Erythroblast (primary cell): ENCODE measurements at regions not wholly inside any gene's neighbourhood (a gene's known extent, or its start where the extent isn't known, plus 50 kb on each side); places are given as distances from the start of the nearest gene placed in this dataset.

Experiments used
- GATA1 ChIP-seq: IDR thresholded peaks from 2 replicates; pipeline ENCODE4 v1.6.1; 2011; ENCODE audit warnings: low read depth, mild to moderate bottlenecking, control low read depth, low read length, moderate library complexity
- POLR2A ChIP-seq: IDR thresholded peaks from 2 replicates; pipeline ENCODE4 v1.6.1; 2011; ENCODE audit warnings: mild to moderate bottlenecking, low read length

DNA sequence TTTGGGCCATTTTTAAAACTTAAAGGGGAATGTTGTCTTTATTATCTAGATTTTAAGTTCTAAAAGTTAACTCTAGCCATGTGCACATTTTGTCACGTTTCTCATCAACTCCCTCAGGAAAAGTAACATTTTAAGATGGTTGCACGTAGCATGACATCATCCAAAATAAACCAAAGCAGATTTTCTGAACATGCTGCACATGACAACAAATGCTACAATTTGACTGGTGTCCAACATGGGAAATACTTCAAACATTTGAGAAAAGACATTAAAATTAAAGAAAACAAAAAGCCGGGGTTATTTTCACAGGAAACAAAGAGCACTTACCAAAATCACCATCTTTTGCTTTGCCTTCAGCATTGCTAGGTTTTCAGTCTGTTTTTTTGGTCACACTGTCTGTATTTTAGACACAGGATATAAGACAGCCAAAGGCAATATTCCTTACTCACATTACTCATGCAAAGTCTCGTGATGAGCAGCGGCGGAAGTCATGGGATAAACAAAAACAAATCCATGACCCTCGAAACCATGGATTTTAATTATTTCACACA, 51.3 kb upstream of the RND3 start:
- no peak for TF ChIP-seq POLR2A
- TF ChIP-seq GATA1: no peak
